Neutrophil (primary cell): ENCODE measurements at regions not wholly inside any gene's neighbourhood (a gene's known extent, or its start where the extent isn't known, plus 50 kb on each side); places are given as distances from the start of the nearest gene placed in this dataset.

Experiments
- H3K27ac ChIP-seq: fragments of 200-600 bp; sonication (generic); 2 replicates; pipeline ENCODE4 v1.5.1; 2016; ENCODE audit warnings: mild to moderate bottlenecking, moderate library complexity
- H3K27me3 ChIP-seq: fragments of 200-600 bp; sonication (generic); 2 replicates; pipeline ENCODE4 v1.6.0; 2016; ENCODE audit warnings: mild to moderate bottlenecking
- H3K36me3 ChIP-seq: fragments of 200-600 bp; sonication (generic); 2 replicates; pipeline ENCODE4 v1.5.1; 2017
- H3K4me1 ChIP-seq, 2 experiments: fragments of 200-600 bp in 1 of 2; sonication (generic) in 1 of 2; 1 replicate in 1 of 2; 2 replicates in 1 of 2; pipeline versions ENCODE4 v1.5.1 to v1.6.1; 2013 to 2016; ENCODE audit warnings: low read depth in 1 of 2, low read length in 1 of 2, mild to moderate bottlenecking in 1 of 2, moderate library complexity in 1 of 2; ENCODE audit not compliant: control insufficient read depth in 1 of 2, insufficient read depth in 1 of 2
- H3K4me3 ChIP-seq, 2 experiments: fragments of 200-600 bp in 1 of 2; sonication (generic) in 1 of 2; 1 replicate in 1 of 2; 2 replicates in 1 of 2; pipeline ENCODE4 v1.5.1; 2013 to 2016; ENCODE audit warnings: low read depth in 1 of 2, low read length in 1 of 2, mild to moderate bottlenecking in 1 of 2, moderate library complexity in 1 of 2
- H3K9me3 ChIP-seq: fragments of 200-600 bp; sonication (generic); 2 replicates; pipeline ENCODE4 v1.5.1; 2016
- CTCF ChIP-seq: fragments of 200-600 bp; sonication (generic); IDR thresholded peaks from 2 replicates; pipeline ENCODE4 v1.5.1; 2016; ENCODE audit warnings: antibody characterized with exemption

GRCh38 chr6:9248133-9248532 is 812.8 kb upstream of the SLC35B3 start:
- no peaks in the 10 kb centered on the region for H3K36me3 ChIP-seq
- no peaks in the 10 kb centered on the region for H3K9me3 ChIP-seq
- H3K4me3 ChIP-seq = no peak overlapping the region
- TF ChIP-seq CTCF = no peak
- no peaks in the 10 kb centered on the region for H3K27me3 ChIP-seq
- H3K4me1 ChIP-seq = no peaks in the 10 kb centered on the region
- H3K27ac ChIP-seq = no peak overlapping the region

GRCh38 chr6:9240861-9241260 is 805.5 kb upstream of the SLC35B3 start:
- H3K27me3 ChIP-seq = no peaks in the 10 kb centered on the region

GRCh38 chr6:9236443-9236842 is 801.1 kb upstream of the SLC35B3 start:
- Histone ChIP-seq H3K27ac (no peak overlapping the region), H3K27me3 (no peaks in the 10 kb centered on the region), H3K4me3 (no peak overlapping the region), H3K36me3 (no peaks in the 10 kb centered on the region), H3K4me1 (no peaks in the 10 kb centered on the region), H3K9me3 (no peaks in the 10 kb centered on the region)
- no peak for TF ChIP-seq CTCF

More at GRCh38 chr6:9240861-9241260, 805.5 kb upstream of the SLC35B3 start:
- Histone ChIP-seq H3K4me3 (no peak overlapping the region), H3K4me1 (no peaks in the 10 kb centered on the region), H3K36me3 (no peaks in the 10 kb centered on the region), H3K27ac (no peak overlapping the region), H3K9me3 (no peaks in the 10 kb centered on the region)
- no peak for TF ChIP-seq CTCF

- no peaks in the 10 kb centered on the region for H3K9me3 ChIP-seq
- H3K27ac ChIP-seq = no peak overlapping the region
- no peaks in the 10 kb centered on the region for H3K27me3 ChIP-seq
- no peaks in the 10 kb centered on the region for H3K4me1 ChIP-seq
- H3K4me3 ChIP-seq = no peak overlapping the region
- H3K36me3 ChIP-seq = no peaks in the 10 kb centered on the region
- TF ChIP-seq CTCF = no peak
Observed at GRCh38 chr6:9233686-9234085, 798.3 kb upstream of the SLC35B3 start.

- no peak overlapping the region for H3K4me3 ChIP-seq
- no peak for TF ChIP-seq CTCF
- no peak overlapping the region for H3K27ac ChIP-seq
- no peaks in the 10 kb centered on the region for H3K36me3 ChIP-seq
- H3K4me1 ChIP-seq = no peaks in the 10 kb centered on the region
- H3K27me3 ChIP-seq = no peaks in the 10 kb centered on the region
- H3K9me3 ChIP-seq = no peaks in the 10 kb centered on the region
Observed at GRCh38 chr6:9233226-9233625, 797.9 kb upstream of the SLC35B3 start.

GRCh38 chr6:9225441-9225871 is 790.1 kb upstream of the SLC35B3 start:
- Histone ChIP-seq H3K27me3 (no peaks in the 10 kb centered on the region), H3K9me3 (no peaks in the 10 kb centered on the region), H3K27ac (no peak overlapping the region), H3K36me3 (no peaks in the 10 kb centered on the region), H3K4me3 (no peak overlapping the region), H3K4me1 (no peaks in the 10 kb centered on the region)
- TF ChIP-seq CTCF = no peak
